HG03103 (cell line): ENCODE measurements at regions not wholly inside any gene's neighbourhood (a gene's known extent, or its start where the extent isn't known, plus 50 kb on each side); places are given as distances from the start of the nearest gene placed in this dataset.

Experiments used
- ATAC-seq: cut with Tn5 transposase; IDR thresholded peaks from one replicate; pipeline ENCODE4 v1.9.1; 2021; ENCODE audit warnings: low read depth; ENCODE audit not compliant: unreplicated experiment

GRCh38 chr5:73344835-73345234 is 103.7 kb downstream of the FOXD1 start:
- no peak for ATAC-seq

- no peak for ATAC-seq
Measured at GRCh38 chr5:73339711-73340110, 108.9 kb downstream of the FOXD1 start.

GRCh38 chr5:73339051-73339575 is 109.5 kb downstream of the FOXD1 start:
- no peak for ATAC-seq

GRCh38 chr5:73338256-73339050 is 110.1 kb downstream of the FOXD1 start:
- no peak for ATAC-seq

- no peak for ATAC-seq
Measured at GRCh38 chr5:73337586-73338255, 110.9 kb downstream of the FOXD1 start.

- ATAC-seq = no peak
Measured at GRCh38 chr5:73336366-73336765, 112.2 kb downstream of the FOXD1 start.

GRCh38 chr5:73333944-73334703 is 114.5 kb downstream of the FOXD1 start:
- no peak for ATAC-seq

GRCh38 chr5:73330613-73331012 is 118.0 kb downstream of the FOXD1 start:
- no peak for ATAC-seq

GRCh38 chr5:73328640-73329039 is 119.9 kb downstream of the FOXD1 start:
- ATAC-seq = no peak

GRCh38 chr5:73327908-73328455 is 120.6 kb downstream of the FOXD1 start:
- no peak for ATAC-seq

GRCh38 chr5:73325546-73325945 is 123.0 kb downstream of the FOXD1 start:
- no peak for ATAC-seq

- ATAC-seq = no peak
Measured at GRCh38 chr5:73323466-73323865, 125.1 kb downstream of the FOXD1 start.

- no peak for ATAC-seq
Measured at GRCh38 chr5:73322437-73323076, 126.0 kb downstream of the FOXD1 start.

- no peak for ATAC-seq
Measured at GRCh38 chr5:73321757-73322436, 126.7 kb downstream of the FOXD1 start.

GRCh38 chr5:73319036-73319435 is 129.5 kb downstream of the FOXD1 start:
- no peak for ATAC-seq

- ATAC-seq = no peak
Measured at GRCh38 chr5:73318308-73318719, 130.3 kb downstream of the FOXD1 start.

- no peak for ATAC-seq
Measured at GRCh38 chr5:73317523-73317922, 131.1 kb downstream of the FOXD1 start.

GRCh38 chr5:73314395-73315257 is 134.0 kb downstream of the FOXD1 start:
- ATAC-seq = no peak
